H9 (cell line): ENCODE measurements at regions not wholly inside any gene's neighbourhood (a gene's known extent, or its start where the extent isn't known, plus 50 kb on each side); places are given as distances from the start of the nearest gene placed in this dataset.

Experiments used
- DNase-seq: peaks from one replicate; pipeline ENCODE4 v3.0.0-alpha.2; 2017
- H2AFZ ChIP-seq: one replicate; pipeline ENCODE4 v1.6.1; 2013; ENCODE audit warnings: mild to moderate bottlenecking, low read length, control low read depth, moderate library complexity
- H2AK5ac ChIP-seq: 2 replicates; pipeline ENCODE4 v1.6.1; 2013; ENCODE audit warnings: low read length, control low read depth, mixed read lengths; ENCODE audit not compliant: insufficient read length
- H2BK120ac ChIP-seq: one replicate; pipeline ENCODE4 v1.6.1; 2013; ENCODE audit warnings: low read depth, mild to moderate bottlenecking, low read length, control low read depth, inconsistent platforms; ENCODE audit not compliant: poor library complexity, severe bottlenecking
- H2BK12ac ChIP-seq: 2 replicates; pipeline ENCODE4 v1.6.1; 2013; ENCODE audit warnings: low read length, control low read depth, mixed read lengths, low read depth; ENCODE audit not compliant: insufficient read length
- H2BK15ac ChIP-seq: 2 replicates; pipeline ENCODE4 v1.6.1; 2013; ENCODE audit warnings: low read depth, low read length, control low read depth
- H2BK20ac ChIP-seq: one replicate; pipeline ENCODE4 v1.6.1; 2013; ENCODE audit warnings: low read depth, mild to moderate bottlenecking, low read length, control low read depth, inconsistent platforms; ENCODE audit not compliant: poor library complexity, severe bottlenecking
- H2BK5ac ChIP-seq: 2 replicates; pipeline ENCODE4 v1.6.1; 2013; ENCODE audit warnings: low read length, control low read depth, mixed read lengths; ENCODE audit not compliant: insufficient read length
- H3K14ac ChIP-seq: 2 replicates; pipeline ENCODE4 v1.6.1; 2013; ENCODE audit warnings: low read length, control low read depth; ENCODE audit not compliant: insufficient read depth
- H3K18ac ChIP-seq: 2 replicates; pipeline ENCODE4 v1.6.1; 2013; ENCODE audit warnings: low read depth, mild to moderate bottlenecking, mixed read lengths, low read length, control low read depth; ENCODE audit not compliant: insufficient read length
- H3K23ac ChIP-seq: 2 replicates; pipeline ENCODE4 v1.6.1; 2013; ENCODE audit warnings: low read length, control low read depth, mixed read lengths, low read depth; ENCODE audit not compliant: insufficient read length
- H3K23me2 ChIP-seq: 2 replicates; pipeline ENCODE4 v1.6.1; 2013; ENCODE audit warnings: low read depth, mild to moderate bottlenecking, mixed read lengths, low read length, control low read depth; ENCODE audit not compliant: insufficient read length, poor library complexity, severe bottlenecking
- H3K27ac ChIP-seq: 2 replicates; pipeline ENCODE4 v1.5.1; 2013; ENCODE audit warnings: low read length, control low read depth, mixed read lengths, low read depth; ENCODE audit not compliant: insufficient read length
- H3K27me3 ChIP-seq: 2 replicates; pipeline ENCODE4 v1.6.1; 2013; ENCODE audit warnings: low read length, control low read depth, inconsistent platforms; ENCODE audit not compliant: insufficient read depth
- H3K4ac ChIP-seq: 2 replicates; pipeline ENCODE4 v1.6.1; 2013; ENCODE audit warnings: low read depth, mild to moderate bottlenecking, control low read depth, inconsistent platforms, low read length, moderate library complexity
- H3K4me1 ChIP-seq: 2 replicates; pipeline ENCODE4 v1.6.1; 2013; ENCODE audit warnings: low read length, control low read depth, inconsistent platforms; ENCODE audit not compliant: insufficient read depth
- H3K4me2 ChIP-seq: 2 replicates; pipeline ENCODE4 v1.6.1; 2013; ENCODE audit warnings: low read length, control low read depth, mixed read lengths; ENCODE audit not compliant: insufficient read length, insufficient read depth
- H3K56ac ChIP-seq: 2 replicates; pipeline ENCODE4 v1.6.1; 2013; ENCODE audit warnings: low read depth, mild to moderate bottlenecking, mixed read lengths, low read length, control low read depth; ENCODE audit not compliant: insufficient read length
- H3K79me1 ChIP-seq: 2 replicates; pipeline ENCODE4 v1.6.1; 2013; ENCODE audit warnings: low read depth, mild to moderate bottlenecking, moderate library complexity, low read length, control low read depth, inconsistent platforms; ENCODE audit not compliant: insufficient read depth, poor library complexity, severe bottlenecking
- H3K79me2 ChIP-seq: 2 replicates; pipeline ENCODE4 v1.6.1; 2013; ENCODE audit warnings: low read length, control low read depth, inconsistent platforms; ENCODE audit not compliant: insufficient read depth
- H3K9ac ChIP-seq: 2 replicates; pipeline ENCODE4 v1.6.1; 2013; ENCODE audit warnings: low read length, control low read depth, mixed read lengths; ENCODE audit not compliant: insufficient read length; ENCODE audit errors: extremely low read depth
- H3K9me3 ChIP-seq: one replicate; pipeline ENCODE4 v1.6.1; 2013; ENCODE audit warnings: low read depth, low read length, inconsistent platforms; ENCODE audit not compliant: control insufficient read depth
- H3T11ph ChIP-seq: one replicate; pipeline ENCODE4 v1.6.1; 2013; ENCODE audit warnings: mild to moderate bottlenecking, low read length, control low read depth, inconsistent platforms
- H4K20me1 ChIP-seq: one replicate; pipeline ENCODE4 v1.6.1; 2013; ENCODE audit not compliant: control insufficient read depth, insufficient read length, insufficient read depth
- H4K5ac ChIP-seq: 2 replicates; pipeline ENCODE4 v1.6.1; 2013; ENCODE audit warnings: low read depth, mild to moderate bottlenecking, mixed read lengths, low read length, control low read depth; ENCODE audit not compliant: insufficient read length
- H4K8ac ChIP-seq: replicated peaks from 2 replicates; pipeline ENCODE4 v1.6.1; 2013; ENCODE audit warnings: low read length, control low read depth, mixed read lengths, low read depth; ENCODE audit not compliant: insufficient read length
- H4K91ac ChIP-seq: 2 replicates; pipeline ENCODE4 v1.6.1; 2013; ENCODE audit warnings: low read depth, mild to moderate bottlenecking, moderate library complexity, mixed read lengths, low read length, control low read depth; ENCODE audit not compliant: insufficient read length
- H3K27ac Mint-ChIP-seq, 3 experiments: 2 replicates in 2 of 3; 3 replicates in 1 of 3; pipeline ENCODE4 v1.8.0; 2020 to 2021; ENCODE audit warnings: mixed read lengths in 3 of 3, mild to moderate bottlenecking in 1 of 3, moderate library complexity in 1 of 3
- H3K27me3 Mint-ChIP-seq: 2 replicates; pipeline ENCODE4 v1.8.0; 2021; ENCODE audit warnings: low read depth, mild to moderate bottlenecking, moderate library complexity, mixed read lengths
- H3K36me3 Mint-ChIP-seq, 3 experiments: 2 replicates in 2 of 3; 3 replicates in 1 of 3; pipeline ENCODE4 v1.8.0; 2020 to 2021; ENCODE audit warnings: low read depth in 3 of 3, mixed read lengths in 3 of 3; ENCODE audit not compliant: insufficient read depth in 1 of 3
- H3K4me1 Mint-ChIP-seq, 2 experiments: 2 replicates each; pipeline ENCODE4 v1.8.0; 2020; ENCODE audit warnings: mixed read lengths in 2 of 2
- H3K4me3 Mint-ChIP-seq, 2 experiments: 2 replicates in 1 of 2; 3 replicates in 1 of 2; pipeline ENCODE4 v1.8.0; 2020 to 2021; ENCODE audit warnings: mild to moderate bottlenecking in 2 of 2, mixed read lengths in 2 of 2, moderate library complexity in 1 of 2
- H3K9me3 Mint-ChIP-seq, 2 experiments: 2 replicates in 1 of 2; 3 replicates in 1 of 2; pipeline ENCODE4 v1.8.0; 2020; ENCODE audit warnings: mild to moderate bottlenecking in 2 of 2, mixed read lengths in 2 of 2, moderate library complexity in 1 of 2
- WGBS: extraction: QIAGEN DNeasy Blood & Tissue Kit; methylation state at CpG from one replicate; pipeline ENCODE4 v1.1.7; 2013; ENCODE audit warnings: missing lambda C conversion rate, low lambda C conversion rate, mixed read lengths; ENCODE audit not compliant: insufficient read length; ENCODE audit errors: extremely low coverage; 5-methylcytosine and 5-hydroxymethylcytosine counted together
- TF ChIP-seq, protein P1 (sequence below): fragments of 200-600 bp; sonication (generic); conservative IDR thresholded peaks from 3 replicates; pipeline ENCODE4 v1.8.0; 2021; ENCODE audit warnings: antibody characterized with exemption, mild to moderate bottlenecking

DNA sequence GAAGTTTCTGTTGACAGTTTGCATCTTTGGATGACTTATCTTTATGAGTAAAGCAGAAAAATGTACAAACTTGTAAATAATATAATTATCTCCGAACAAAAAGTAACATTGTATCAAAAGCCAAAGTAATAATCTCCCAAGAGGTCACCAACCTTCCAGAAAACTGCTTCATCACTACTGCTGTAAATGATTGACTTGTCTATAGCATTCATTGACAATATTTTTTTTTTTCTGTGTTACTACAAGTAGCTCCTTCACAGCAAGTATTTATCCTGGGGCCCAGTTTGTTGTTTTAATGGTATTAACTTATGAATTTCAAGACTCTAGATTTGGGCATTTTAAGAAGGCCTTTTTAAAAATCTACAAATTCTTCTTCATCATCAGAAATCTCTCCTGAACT, 242.4 kb downstream of the KLF12 start:
- no peak for DNase-seq
- no peak overlapping the region for H4K91ac ChIP-seq
- no peak overlapping the region for H2BK12ac ChIP-seq

More for the DNA sequence above, 242.4 kb downstream of the KLF12 start:
- Histone ChIP-seq H3T11ph (no peak overlapping the region), H2AFZ (no peak overlapping the region), H2BK20ac (no peak overlapping the region), H3K9ac (no peak overlapping the region), H2BK120ac (no peak overlapping the region), H3K9me3 (no peaks in the 10 kb centered on the region), H3K56ac (no peak overlapping the region), H2BK15ac (no peak overlapping the region), H3K4ac (no peak overlapping the region), H4K8ac (no peak overlapping the region), H3K27me3 (no peaks in the 10 kb centered on the region), H4K20me1 (no peaks in the 10 kb centered on the region), H2BK5ac (no peak overlapping the region), H3K27ac (no peak overlapping the region), H2AK5ac (no peak overlapping the region), H3K18ac (no peak overlapping the region), H3K23ac (no peak overlapping the region), H4K5ac (no peak overlapping the region), H3K79me1 (no peaks in the 10 kb centered on the region), H3K23me2 (no peaks in the 10 kb centered on the region), H3K4me1 (no peaks in the 10 kb centered on the region), H3K4me2 (no peak overlapping the region), H3K14ac (no peak overlapping the region), H3K79me2 (no peaks in the 10 kb centered on the region)
- H3K4me3 Mint-ChIP-seq: no peak overlapping the region
- WGBS: no CpG with 5 or more reads among the region's 1 CpG
- H3K9me3 Mint-ChIP-seq: no peaks in the 10 kb centered on the region
- TF ChIP-seq, protein P1, sequence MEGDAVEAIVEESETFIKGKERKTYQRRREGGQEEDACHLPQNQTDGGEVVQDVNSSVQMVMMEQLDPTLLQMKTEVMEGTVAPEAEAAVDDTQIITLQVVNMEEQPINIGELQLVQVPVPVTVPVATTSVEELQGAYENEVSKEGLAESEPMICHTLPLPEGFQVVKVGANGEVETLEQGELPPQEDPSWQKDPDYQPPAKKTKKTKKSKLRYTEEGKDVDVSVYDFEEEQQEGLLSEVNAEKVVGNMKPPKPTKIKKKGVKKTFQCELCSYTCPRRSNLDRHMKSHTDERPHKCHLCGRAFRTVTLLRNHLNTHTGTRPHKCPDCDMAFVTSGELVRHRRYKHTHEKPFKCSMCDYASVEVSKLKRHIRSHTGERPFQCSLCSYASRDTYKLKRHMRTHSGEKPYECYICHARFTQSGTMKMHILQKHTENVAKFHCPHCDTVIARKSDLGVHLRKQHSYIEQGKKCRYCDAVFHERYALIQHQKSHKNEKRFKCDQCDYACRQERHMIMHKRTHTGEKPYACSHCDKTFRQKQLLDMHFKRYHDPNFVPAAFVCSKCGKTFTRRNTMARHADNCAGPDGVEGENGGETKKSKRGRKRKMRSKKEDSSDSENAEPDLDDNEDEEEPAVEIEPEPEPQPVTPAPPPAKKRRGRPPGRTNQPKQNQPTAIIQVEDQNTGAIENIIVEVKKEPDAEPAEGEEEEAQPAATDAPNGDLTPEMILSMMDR: no peak
- H3K27ac Mint-ChIP-seq: peak overlapping the region in 1 of 3 experiments; percentile 16; a peak in 1 of 7 replicates
- no peaks in the 10 kb centered on the region for H3K27me3 Mint-ChIP-seq
- peaks cover 0 to 2% (median 0%) of the 10 kb centered on the region in 3 experiments; a peak in 1 of 7 replicates for H3K36me3 Mint-ChIP-seq
- peaks cover 17 to 19% of the 10 kb centered on the region in 2 experiments for H3K4me1 Mint-ChIP-seq
